GM23338 (cell line): ENCODE measurements at regions not wholly inside any gene's neighbourhood (a gene's known extent, or its start where the extent isn't known, plus 50 kb on each side); places are given as distances from the start of the nearest gene placed in this dataset.

Source experiments
- EZH2 ChIP-seq: fragments of 200-600 bp; sonication (generic); IDR thresholded peaks from one replicate; pipeline ENCODE4 v1.8.0; 2017; ENCODE audit warnings: antibody characterized with exemption, mild to moderate bottlenecking, low read depth; ENCODE audit not compliant: unreplicated experiment
- EZH2phosphoT487 ChIP-seq: fragments of 200-600 bp; sonication (generic); IDR thresholded peaks from one replicate; pipeline ENCODE4 v1.8.1; 2018; ENCODE audit warnings: antibody characterized with exemption; ENCODE audit not compliant: unreplicated experiment
- JUNB ChIP-seq: IDR thresholded peaks from one replicate; pipeline ENCODE4 v1.6.1; 2016; ENCODE audit warnings: antibody characterized with exemption; ENCODE audit not compliant: unreplicated experiment
- POLR2AphosphoS5 ChIP-seq: IDR thresholded peaks from 2 replicates; pipeline ENCODE4 v1.6.1; 2016; ENCODE audit warnings: antibody characterized with exemption, low read depth
- TF ChIP-seq, protein P1 (sequence below), 2 experiments: fragments of 200-600 bp in 1 of 2; sonication (generic) in 1 of 2; conservative IDR thresholded peaks; 2 replicates each; pipeline versions ENCODE4 v1.5.1 to v1.6.1; 2016 to 2017; ENCODE audit warnings: antibody characterized with exemption in 2 of 2, low read depth in 2 of 2, mild to moderate bottlenecking in 2 of 2, moderate library complexity in 1 of 2
- TF ChIP-seq, protein P2 (sequence below): IDR thresholded peaks from one replicate; pipeline ENCODE4 v1.6.1; 2018; ENCODE audit warnings: antibody characterized with exemption; ENCODE audit not compliant: unreplicated experiment
- TF ChIP-seq, protein P3 (sequence below): IDR thresholded peaks from 2 replicates; pipeline ENCODE4 v1.6.1; 2016; ENCODE audit warnings: antibody characterized with exemption

DNA sequence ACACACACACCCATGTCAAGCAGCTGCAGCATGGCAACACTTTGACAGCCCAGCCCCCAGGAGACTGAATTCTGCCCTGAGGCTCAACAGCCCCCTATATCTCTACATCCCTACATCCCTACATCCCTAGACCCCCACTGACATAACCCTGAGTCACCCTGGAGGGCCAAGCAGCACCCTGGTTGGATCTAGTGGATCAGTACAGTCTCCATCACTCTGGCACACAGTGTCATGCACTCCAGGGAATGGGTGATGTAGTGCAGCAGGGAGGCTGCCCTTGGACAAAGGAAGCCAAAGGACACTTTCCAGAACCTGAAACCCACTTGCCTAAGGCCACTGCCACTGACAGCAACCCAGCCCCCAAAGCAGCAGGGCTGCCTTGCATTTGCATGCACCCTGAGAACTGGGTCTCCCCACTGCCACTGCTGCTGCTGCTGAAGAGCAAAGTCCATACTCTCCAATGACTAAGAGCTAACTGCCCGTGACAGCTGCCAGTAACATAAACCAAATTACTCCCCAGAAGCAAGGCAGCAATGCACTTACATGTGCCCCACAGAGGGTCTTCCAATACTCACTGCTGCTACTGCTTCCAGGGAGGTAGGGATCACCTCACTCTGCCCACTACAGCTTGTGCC, 681.6 kb upstream of the KLHL29 start:
- TF ChIP-seq, protein P1, sequence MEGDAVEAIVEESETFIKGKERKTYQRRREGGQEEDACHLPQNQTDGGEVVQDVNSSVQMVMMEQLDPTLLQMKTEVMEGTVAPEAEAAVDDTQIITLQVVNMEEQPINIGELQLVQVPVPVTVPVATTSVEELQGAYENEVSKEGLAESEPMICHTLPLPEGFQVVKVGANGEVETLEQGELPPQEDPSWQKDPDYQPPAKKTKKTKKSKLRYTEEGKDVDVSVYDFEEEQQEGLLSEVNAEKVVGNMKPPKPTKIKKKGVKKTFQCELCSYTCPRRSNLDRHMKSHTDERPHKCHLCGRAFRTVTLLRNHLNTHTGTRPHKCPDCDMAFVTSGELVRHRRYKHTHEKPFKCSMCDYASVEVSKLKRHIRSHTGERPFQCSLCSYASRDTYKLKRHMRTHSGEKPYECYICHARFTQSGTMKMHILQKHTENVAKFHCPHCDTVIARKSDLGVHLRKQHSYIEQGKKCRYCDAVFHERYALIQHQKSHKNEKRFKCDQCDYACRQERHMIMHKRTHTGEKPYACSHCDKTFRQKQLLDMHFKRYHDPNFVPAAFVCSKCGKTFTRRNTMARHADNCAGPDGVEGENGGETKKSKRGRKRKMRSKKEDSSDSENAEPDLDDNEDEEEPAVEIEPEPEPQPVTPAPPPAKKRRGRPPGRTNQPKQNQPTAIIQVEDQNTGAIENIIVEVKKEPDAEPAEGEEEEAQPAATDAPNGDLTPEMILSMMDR (conservative IDR thresholded peaks at IDR 0.05; ENCODE audit: low read depth in 2 of 2) = no peak
- TF ChIP-seq EZH2 = no peak
- no peak for TF ChIP-seq POLR2AphosphoS5
- TF ChIP-seq, protein P2, sequence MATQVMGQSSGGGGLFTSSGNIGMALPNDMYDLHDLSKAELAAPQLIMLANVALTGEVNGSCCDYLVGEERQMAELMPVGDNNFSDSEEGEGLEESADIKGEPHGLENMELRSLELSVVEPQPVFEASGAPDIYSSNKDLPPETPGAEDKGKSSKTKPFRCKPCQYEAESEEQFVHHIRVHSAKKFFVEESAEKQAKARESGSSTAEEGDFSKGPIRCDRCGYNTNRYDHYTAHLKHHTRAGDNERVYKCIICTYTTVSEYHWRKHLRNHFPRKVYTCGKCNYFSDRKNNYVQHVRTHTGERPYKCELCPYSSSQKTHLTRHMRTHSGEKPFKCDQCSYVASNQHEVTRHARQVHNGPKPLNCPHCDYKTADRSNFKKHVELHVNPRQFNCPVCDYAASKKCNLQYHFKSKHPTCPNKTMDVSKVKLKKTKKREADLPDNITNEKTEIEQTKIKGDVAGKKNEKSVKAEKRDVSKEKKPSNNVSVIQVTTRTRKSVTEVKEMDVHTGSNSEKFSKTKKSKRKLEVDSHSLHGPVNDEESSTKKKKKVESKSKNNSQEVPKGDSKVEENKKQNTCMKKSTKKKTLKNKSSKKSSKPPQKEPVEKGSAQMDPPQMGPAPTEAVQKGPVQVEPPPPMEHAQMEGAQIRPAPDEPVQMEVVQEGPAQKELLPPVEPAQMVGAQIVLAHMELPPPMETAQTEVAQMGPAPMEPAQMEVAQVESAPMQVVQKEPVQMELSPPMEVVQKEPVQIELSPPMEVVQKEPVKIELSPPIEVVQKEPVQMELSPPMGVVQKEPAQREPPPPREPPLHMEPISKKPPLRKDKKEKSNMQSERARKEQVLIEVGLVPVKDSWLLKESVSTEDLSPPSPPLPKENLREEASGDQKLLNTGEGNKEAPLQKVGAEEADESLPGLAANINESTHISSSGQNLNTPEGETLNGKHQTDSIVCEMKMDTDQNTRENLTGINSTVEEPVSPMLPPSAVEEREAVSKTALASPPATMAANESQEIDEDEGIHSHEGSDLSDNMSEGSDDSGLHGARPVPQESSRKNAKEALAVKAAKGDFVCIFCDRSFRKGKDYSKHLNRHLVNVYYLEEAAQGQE = no peak
- TF ChIP-seq, protein P3, sequence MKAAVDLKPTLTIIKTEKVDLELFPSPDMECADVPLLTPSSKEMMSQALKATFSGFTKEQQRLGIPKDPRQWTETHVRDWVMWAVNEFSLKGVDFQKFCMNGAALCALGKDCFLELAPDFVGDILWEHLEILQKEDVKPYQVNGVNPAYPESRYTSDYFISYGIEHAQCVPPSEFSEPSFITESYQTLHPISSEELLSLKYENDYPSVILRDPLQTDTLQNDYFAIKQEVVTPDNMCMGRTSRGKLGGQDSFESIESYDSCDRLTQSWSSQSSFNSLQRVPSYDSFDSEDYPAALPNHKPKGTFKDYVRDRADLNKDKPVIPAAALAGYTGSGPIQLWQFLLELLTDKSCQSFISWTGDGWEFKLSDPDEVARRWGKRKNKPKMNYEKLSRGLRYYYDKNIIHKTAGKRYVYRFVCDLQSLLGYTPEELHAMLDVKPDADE = no peak
- no peak for TF ChIP-seq JUNB
- TF ChIP-seq EZH2phosphoT487 = no peak
